IMR-90 (cell line): ENCODE measurements at regions not wholly inside any gene's neighbourhood (a gene's known extent, or its start where the extent isn't known, plus 50 kb on each side); places are given as distances from the start of the nearest gene placed in this dataset.

Experiments
- ATAC-seq: fragments of 200-7000 bp; cut with Tn5 transposase; 2 replicates; pipeline ENCODE4 v1.9.1; 2020; ENCODE audit warnings: low read depth, mild to moderate bottlenecking, moderate library complexity
- BruUV-seq: library from RNA; stranded (reverse); fragments of 400-500 nt; replicated peaks from 2 replicates; lab custom pipeline; 2021; lab: Mats Ljungman, UMichigan
- CTCF ChIA-PET: fragments of 300-600 bp; formaldehyde crosslinking; extraction: SDS; loops from one replicate; lab custom pipeline; 2021; ENCODE audit warnings: antibody characterized with exemption; lab: Yijun Ruan, JAX
- POLR2A ChIA-PET: fragments of 300-600 bp; sonication (Branson Sonifier 250); formaldehyde crosslinking; loops from one replicate; lab custom pipeline; 2022; ENCODE audit warnings: antibody characterized with exemption; ENCODE audit not compliant: unreplicated experiment; lab: Charles Lee
- DNase-seq: peaks from one replicate; pipeline ENCODE4 v3.0.0; 2013
- H2AFZ ChIP-seq: replicated peaks from 2 replicates; pipeline ENCODE3; 2013; ENCODE audit warnings: low read length, mild to moderate bottlenecking; ENCODE audit not compliant: poor library complexity
- H2AK5ac ChIP-seq: 2 replicates; pipeline ENCODE4 v1.6.1; 2013; ENCODE audit warnings: low read depth, low read length, inconsistent platforms
- H2AK9ac ChIP-seq: replicated peaks from 2 replicates; pipeline ENCODE3; 2013; ENCODE audit warnings: mild to moderate bottlenecking, low read depth, low read length, moderate library complexity; ENCODE audit not compliant: poor library complexity
- H2BK120ac ChIP-seq: 2 replicates; pipeline ENCODE4 v1.6.1; 2013; ENCODE audit warnings: low read depth, low read length, inconsistent platforms
- H2BK15ac ChIP-seq: 3 replicates; pipeline ENCODE4 v1.6.1; 2013; ENCODE audit warnings: low read depth, low read length, inconsistent platforms
- H2BK20ac ChIP-seq: 2 replicates; pipeline ENCODE4 v1.6.1; 2013; ENCODE audit warnings: low read depth, mild to moderate bottlenecking, inconsistent platforms, low read length, moderate library complexity
- H2BK5ac ChIP-seq: 2 replicates; pipeline ENCODE4 v1.6.1; 2013; ENCODE audit warnings: mild to moderate bottlenecking, low read depth, low read length, inconsistent platforms; ENCODE audit not compliant: poor library complexity, severe bottlenecking
- H3K14ac ChIP-seq: replicated peaks from 2 replicates; pipeline ENCODE4 v1.6.1; 2013; ENCODE audit warnings: low read depth, low read length, inconsistent platforms
- H3K18ac ChIP-seq: 2 replicates; pipeline ENCODE4 v1.6.1; 2013; ENCODE audit warnings: low read depth, low read length, control low read depth
- H3K23ac ChIP-seq: 2 replicates; pipeline ENCODE4 v1.6.1; 2013; ENCODE audit warnings: low read depth, low read length, inconsistent platforms
- H3K27ac ChIP-seq: 2 replicates; pipeline ENCODE4 v1.5.1; 2013; ENCODE audit warnings: mild to moderate bottlenecking, control low read depth, low read length; ENCODE audit not compliant: insufficient read depth
- H3K27me3 ChIP-seq: 2 replicates; pipeline ENCODE4 v1.6.1; 2013; ENCODE audit warnings: low read length; ENCODE audit not compliant: control insufficient read depth, insufficient read depth
- H3K36me3 ChIP-seq: 2 replicates; pipeline ENCODE4 v1.6.1; 2013; ENCODE audit warnings: low read length, mixed read lengths; ENCODE audit not compliant: control insufficient read depth, insufficient read depth
- H3K4ac ChIP-seq: 2 replicates; pipeline ENCODE4 v1.6.1; 2013; ENCODE audit warnings: low read depth, low read length, inconsistent platforms
- H3K4me1 ChIP-seq: 2 replicates; pipeline ENCODE4 v1.6.1; 2013; ENCODE audit warnings: low read length, mixed read lengths; ENCODE audit not compliant: control insufficient read depth, insufficient read depth
- H3K4me2 ChIP-seq: 2 replicates; pipeline ENCODE4 v1.6.1; 2013; ENCODE audit warnings: low read depth, mild to moderate bottlenecking, control low read depth, low read length, moderate library complexity
- H3K4me3 ChIP-seq: 2 replicates; pipeline ENCODE4 v1.5.1; 2013; ENCODE audit warnings: low read depth, mild to moderate bottlenecking, control low read depth, low read length, moderate library complexity; ENCODE audit not compliant: insufficient read depth
- H3K56ac ChIP-seq: 2 replicates; pipeline ENCODE4 v1.6.1; 2013; ENCODE audit warnings: low read length, inconsistent platforms; ENCODE audit not compliant: insufficient read depth; ENCODE audit errors: extremely low read depth
- H3K79me1 ChIP-seq, 2 experiments: 2 replicates each; pipeline ENCODE4 v1.6.1; 2013; ENCODE audit warnings: low read length in 2 of 2, inconsistent platforms in 1 of 2, low read depth in 1 of 2
- H3K9ac ChIP-seq: 2 replicates; pipeline ENCODE4 v1.6.1; 2013; ENCODE audit warnings: low read depth, low read length, control low read depth
- H3K9me1 ChIP-seq: 2 replicates; pipeline ENCODE4 v1.6.1; 2013; ENCODE audit warnings: low read length, inconsistent platforms; ENCODE audit not compliant: insufficient read depth
- H3K9me3 ChIP-seq: 2 replicates; pipeline ENCODE4 v1.6.1; 2013; ENCODE audit warnings: low read length; ENCODE audit not compliant: control insufficient read depth, insufficient read depth
- H4K20me1 ChIP-seq: 2 replicates; pipeline ENCODE4 v1.6.1; 2013; ENCODE audit warnings: low read length, inconsistent platforms; ENCODE audit not compliant: insufficient read depth
- H4K5ac ChIP-seq: 2 replicates; pipeline ENCODE4 v1.6.1; 2013; ENCODE audit warnings: mild to moderate bottlenecking, low read depth, low read length, control low read depth
- H4K8ac ChIP-seq, 2 experiments: 2 replicates each; pipeline ENCODE4 v1.6.1; 2013; ENCODE audit warnings: low read depth in 2 of 2, low read length in 2 of 2, control low read depth in 1 of 2, inconsistent platforms in 1 of 2
- H4K91ac ChIP-seq: 2 replicates; pipeline ENCODE4 v1.6.1; 2013; ENCODE audit warnings: low read depth, low read length, inconsistent platforms; ENCODE audit not compliant: insufficient read depth
- BHLHE40 ChIP-seq: fragments of 150-350 bp; IDR thresholded peaks from 2 replicates; pipeline ENCODE4 v1.6.1; 2016; ENCODE audit warnings: mild to moderate bottlenecking, low read depth, low read length
- CEBPB ChIP-seq: IDR thresholded peaks from 2 replicates; pipeline ENCODE4 v1.6.1; 2012; ENCODE audit warnings: low read depth, low read length, improper control_type of control experiment
- CHD1 ChIP-seq: IDR thresholded peaks from 2 replicates; pipeline ENCODE4 v1.6.1; 2012; ENCODE audit warnings: low read depth, low read length, improper control_type of control experiment
- CTCF ChIP-seq: conservative IDR thresholded peaks from 2 replicates; pipeline ENCODE4 v1.5.1; 2012; ENCODE audit warnings: mild to moderate bottlenecking, low read depth, low read length, improper control_type of control experiment
- ELK1 ChIP-seq: fragments of 150-350 bp; IDR thresholded peaks from 2 replicates; pipeline ENCODE4 v1.6.1; 2016; ENCODE audit warnings: low read depth, mild to moderate bottlenecking, low read length, moderate library complexity, borderline replicate concordance
- FOS ChIP-seq: fragments of 150-350 bp; IDR thresholded peaks from 2 replicates; pipeline ENCODE4 v1.6.1; 2016; ENCODE audit warnings: low read depth, low read length
- MAFK ChIP-seq: IDR thresholded peaks from 2 replicates; pipeline ENCODE4 v1.6.1; 2012; ENCODE audit warnings: low read depth, low read length, improper control_type of control experiment
- MAZ ChIP-seq: IDR thresholded peaks from 2 replicates; pipeline ENCODE4 v1.6.1; 2012; ENCODE audit warnings: low read depth, mild to moderate bottlenecking, low read length, improper control_type of control experiment, moderate library complexity, borderline replicate concordance
- MXI1 ChIP-seq: IDR thresholded peaks from 2 replicates; pipeline ENCODE4 v1.6.1; 2012; ENCODE audit warnings: low read depth, mild to moderate bottlenecking, low read length, moderate library complexity, borderline replicate concordance
- NFE2L2 ChIP-seq: fragments of 150-350 bp; IDR thresholded peaks from 2 replicates; pipeline ENCODE4 v1.6.1; 2016; ENCODE audit warnings: low read depth, mild to moderate bottlenecking, low read length
- POLR2A ChIP-seq: IDR thresholded peaks from 2 replicates; pipeline ENCODE4 v1.6.1; 2012; ENCODE audit warnings: mild to moderate bottlenecking, low read depth, low read length
- RAD21 ChIP-seq: IDR thresholded peaks from 2 replicates; pipeline ENCODE4 v1.6.1; 2012; ENCODE audit warnings: low read length, improper control_type of control experiment
- RCOR1 ChIP-seq: IDR thresholded peaks from 2 replicates; pipeline ENCODE4 v1.6.1; 2012; ENCODE audit warnings: mild to moderate bottlenecking, low read length, improper control_type of control experiment; ENCODE audit not compliant: insufficient replicate concordance
- RFX5 ChIP-seq: IDR thresholded peaks from 2 replicates; pipeline ENCODE4 v1.8.0; 2012; ENCODE audit warnings: low read depth, mild to moderate bottlenecking, low read length, moderate library complexity
- SMC3 ChIP-seq: fragments of 150-350 bp; IDR thresholded peaks from 2 replicates; pipeline ENCODE4 v1.6.1; 2016; ENCODE audit warnings: low read depth, mild to moderate bottlenecking, antibody characterized with exemption, low read length, moderate library complexity
- USF2 ChIP-seq: fragments of 150-350 bp; IDR thresholded peaks from 2 replicates; pipeline ENCODE4 v1.6.1; 2017; ENCODE audit warnings: mild to moderate bottlenecking, antibody characterized with exemption, low read length, low read depth
- WGBS, 2 experiments: methylation state at CpG; one replicate each; pipeline versions ENCODE4 v1.1.5 to v1.1.7; 2013; ENCODE audit warnings: missing lambda C conversion rate in 2 of 2; ENCODE audit not compliant: insufficient read length in 1 of 2; ENCODE audit errors: extremely low coverage in 2 of 2; 5-methylcytosine and 5-hydroxymethylcytosine counted together
- dilution Hi-C: fragments of 300-500 bp; cut with HindIII; formaldehyde crosslinking; loops from one replicate; pipeline ENCODE4 v1.14.3; 2018; ENCODE audit warnings: low sequenced_read_pairs; ENCODE audit not compliant: unreplicated experiment
- in situ Hi-C: fragments of 300-500 bp; cut with MboI; formaldehyde crosslinking; loops from 3 replicates; pipeline ENCODE4 v1.14.3; 2019; ENCODE audit warnings: low sequenced_read_pairs, inconsistent platforms, mixed read lengths
- intact Hi-C: fragments of 100-400 bp; cut with micrococcal nuclease; formaldehyde crosslinking; loops from 2 replicates; pipeline ENCODE4 v1.10.0; 2022

- no peak overlapping the region for H4K8ac ChIP-seq
- no peak overlapping the region for H3K4me2 ChIP-seq
- no peak overlapping the region for H2BK15ac ChIP-seq
- no peak overlapping the region for H3K27ac ChIP-seq
- no peak overlapping the region for H2BK5ac ChIP-seq
- no peaks in the 10 kb centered on the region for H3K36me3 ChIP-seq
- TF ChIP-seq RFX5: no peak
- no peak for TF ChIP-seq POLR2A
- TF ChIP-seq CEBPB: no peak
- TF ChIP-seq SMC3: no peak
- TF ChIP-seq USF2: no peak
- TF ChIP-seq MXI1: no peak
- no peak for TF ChIP-seq RAD21
- TF ChIP-seq CHD1: no peak
- TF ChIP-seq ELK1: no peak
- TF ChIP-seq RCOR1: no peak
- no peak for TF ChIP-seq MAZ
- no peak for TF ChIP-seq NFE2L2
- TF ChIP-seq CTCF: no peak
- no peak for TF ChIP-seq FOS
- TF ChIP-seq MAFK: no peak
- TF ChIP-seq BHLHE40: no peak
- dilution Hi-C loops (no loop called here), in situ Hi-C loops (no loop called here), intact Hi-C loops (no loop called here)
- H3K79me1 ChIP-seq: no peaks in the 10 kb centered on the region
- DNase-seq: no peak
- no peak overlapping the region for H3K9ac ChIP-seq
- no peak overlapping the region for H4K5ac ChIP-seq
- no peak overlapping the region for H3K56ac ChIP-seq
- H3K9me1 ChIP-seq: no peaks in the 10 kb centered on the region
- no TSS peak for BruUV-seq
- H3K27me3 ChIP-seq: no peaks in the 10 kb centered on the region
- no peak for ATAC-seq
- H3K14ac ChIP-seq: no peak overlapping the region
- H2BK20ac ChIP-seq: no peak overlapping the region
- H2AK5ac ChIP-seq: no peak overlapping the region
- ChIA-PET POLR2A (interaction anchor here (0.6 kb wide), 1 partner anchor 58 kb away, joined by 4 read pairs; no protein-coding TSS in a partner anchor), CTCF (no interaction called here)
- H3K4ac ChIP-seq: no peak overlapping the region
- H2BK120ac ChIP-seq: no peak overlapping the region
- peaks cover 57% of the 10 kb centered on the region for H3K9me3 ChIP-seq
- no peak overlapping the region for H2AK9ac ChIP-seq
- no peak overlapping the region for H3K4me3 ChIP-seq
- H4K20me1 ChIP-seq: no peaks in the 10 kb centered on the region
- no peak overlapping the region for H4K91ac ChIP-seq
- 50% methylated on average over 11 of the region's 14 CpGs; no CpG with 5 or more reads in 1 of the 2 experiments for WGBS, 2 experiments
- H3K23ac ChIP-seq: no peak overlapping the region
- H3K18ac ChIP-seq: no peak overlapping the region
- H2AFZ ChIP-seq: no peak overlapping the region
- no peaks in the 10 kb centered on the region for H3K4me1 ChIP-seq
Measured at GRCh38 chr12:34210183-34210582, 187.9 kb downstream of the ALG10 start.
